H1 (cell line): ENCODE measurements at regions not wholly inside any gene's neighbourhood (a gene's known extent, or its start where the extent isn't known, plus 50 kb on each side); places are given as distances from the start of the nearest gene placed in this dataset.

ENCODE experiments used
- CTCF ChIA-PET: fragments of 300-600 bp; sonication (Branson Sonifier 250); formaldehyde crosslinking; loops from one replicate; lab custom pipeline; 2021; ENCODE audit not compliant: partially characterized antibody; lab: Charles Lee
- POLR2A ChIA-PET: fragments of 300-600 bp; sonication (Branson Sonifier 250); formaldehyde crosslinking; loops from one replicate; lab custom pipeline; 2021; ENCODE audit warnings: inconsistent platforms; ENCODE audit not compliant: partially characterized antibody; lab: Charles Lee
- DNase-seq, 2 experiments: peaks; one replicate each; pipeline versions ENCODE4 v3.0.0 to v3.0.0-alpha.2; 2010 to 2022; ENCODE audit warnings: low spot score in 2 of 2, low read depth in 1 of 2, mixed read lengths in 1 of 2
- FAIRE-seq: peaks from 2 replicates; lab custom pipeline; 2011; peaks lifted over from hg19 to GRCh38; lab: Jason Lieb, UNC
- H2AFZ ChIP-seq: 2 replicates; pipeline ENCODE4 v1.8.1; 2012; ENCODE audit warnings: low read length, inconsistent platforms
- H2AK5ac ChIP-seq: 2 replicates; pipeline ENCODE4 v1.6.1; 2013; ENCODE audit warnings: low read depth, low read length
- H2BK120ac ChIP-seq: replicated peaks from 2 replicates; pipeline ENCODE3; 2013; ENCODE audit warnings: low read depth, low read length, inconsistent platforms
- H2BK12ac ChIP-seq: 2 replicates; pipeline ENCODE4 v1.6.1; 2013; ENCODE audit warnings: low read depth, low read length
- H2BK15ac ChIP-seq: 2 replicates; pipeline ENCODE4 v1.6.1; 2013; ENCODE audit warnings: low read length
- H2BK20ac ChIP-seq: 2 replicates; pipeline ENCODE4 v1.6.1; 2013; ENCODE audit warnings: low read length
- H2BK5ac ChIP-seq: 2 replicates; pipeline ENCODE4 v1.6.1; 2013; ENCODE audit warnings: low read depth, low read length
- H3K14ac ChIP-seq: 2 replicates; pipeline ENCODE4 v1.6.1; 2013; ENCODE audit warnings: inconsistent platforms; ENCODE audit not compliant: insufficient read length
- H3K18ac ChIP-seq: 2 replicates; pipeline ENCODE4 v1.6.1; 2013; ENCODE audit warnings: low read length; ENCODE audit errors: extremely low read depth
- H3K23ac ChIP-seq: 2 replicates; pipeline ENCODE4 v1.6.1; 2013; ENCODE audit warnings: inconsistent platforms; ENCODE audit not compliant: insufficient read length
- H3K23me2 ChIP-seq: 2 replicates; pipeline ENCODE4 v1.6.1; 2013; ENCODE audit warnings: low read depth, low read length
- H3K27ac ChIP-seq: 2 replicates; pipeline ENCODE4 v1.6.1; 2011; ENCODE audit warnings: low read depth, low read length, inconsistent platforms
- H3K27me3 ChIP-seq, 4 experiments: replicated peaks in 1 of 4; 1 replicate in 1 of 4; 2 replicates in 3 of 4; pipeline versions ENCODE4 v1.6.1 to v1.8.1; 2011 to 2013; ENCODE audit warnings: low read length in 3 of 4, mild to moderate bottlenecking in 3 of 4, inconsistent platforms in 2 of 4, mixed read lengths in 2 of 4, moderate library complexity in 1 of 4; ENCODE audit not compliant: control insufficient read depth in 3 of 4, insufficient read depth in 3 of 4; ENCODE audit errors: extremely low read depth in 1 of 4
- H3K36me3 ChIP-seq, 4 experiments: 2 replicates each; pipeline versions ENCODE4 v1.6.1 to v1.8.1; 2011 to 2013; ENCODE audit warnings: mild to moderate bottlenecking in 4 of 4, low read length in 3 of 4, moderate library complexity in 2 of 4, control low read depth in 1 of 4, inconsistent platforms in 1 of 4; ENCODE audit not compliant: insufficient read depth in 4 of 4, control insufficient read depth in 2 of 4
- H3K4ac ChIP-seq: replicated peaks from 2 replicates; pipeline ENCODE3; 2013; ENCODE audit warnings: low read length, low read depth, mixed read lengths, inconsistent platforms; ENCODE audit not compliant: insufficient read length
- H3K4me1 ChIP-seq, 4 experiments: replicated peaks in 1 of 4; 1 replicate in 1 of 4; 2 replicates in 3 of 4; pipeline versions ENCODE4 v1.6.1 to v1.8.1; 2011 to 2013; ENCODE audit warnings: low read length in 3 of 4, inconsistent platforms in 2 of 4, mixed read lengths in 1 of 4; ENCODE audit not compliant: insufficient read depth in 4 of 4, control insufficient read depth in 3 of 4
- H3K4me2 ChIP-seq, 2 experiments: 2 replicates each; pipeline versions ENCODE4 v1.6.1 to v1.8.1; 2011 to 2013; ENCODE audit warnings: low read depth in 2 of 2, low read length in 2 of 2, control low read depth in 1 of 2, inconsistent platforms in 1 of 2, mild to moderate bottlenecking in 1 of 2; ENCODE audit not compliant: insufficient read depth in 1 of 2
- H3K4me3 ChIP-seq, 4 experiments: fragments of 200-600, 300-600 bp in 1 of 4; sonication (generic), shearing (Covaris generic), sonication (Bioruptor Twin) in 1 of 4; 2 replicates each; pipeline versions ENCODE4 v1.5.1 to v1.8.1; 2011 to 2016; ENCODE audit warnings: low read length in 4 of 4, low read depth in 3 of 4, control low read depth in 2 of 4, inconsistent platforms in 2 of 4, mild to moderate bottlenecking in 2 of 4, mixed read lengths in 1 of 4, moderate library complexity in 1 of 4; ENCODE audit not compliant: insufficient read depth in 2 of 4; ENCODE audit errors: extremely low read depth in 1 of 4
- H3K56ac ChIP-seq: replicated peaks from 2 replicates; pipeline ENCODE3; 2013; ENCODE audit warnings: low read depth, mild to moderate bottlenecking, mixed read lengths, low read length, inconsistent platforms; ENCODE audit not compliant: insufficient read length
- H3K79me1 ChIP-seq: 2 replicates; pipeline ENCODE4 v1.6.1; 2013; ENCODE audit warnings: low read depth, low read length, control low read depth
- H3K79me2 ChIP-seq, 2 experiments: 2 replicates each; pipeline versions ENCODE4 v1.6.1 to v1.8.1; 2012 to 2013; ENCODE audit warnings: low read length in 2 of 2, mild to moderate bottlenecking in 2 of 2, inconsistent platforms in 1 of 2; ENCODE audit not compliant: insufficient read depth in 2 of 2, control insufficient read depth in 1 of 2
- H3K9ac ChIP-seq, 4 experiments: replicated peaks in 1 of 4; 1 replicate in 1 of 4; 2 replicates in 3 of 4; pipeline versions ENCODE4 v1.6.1 to v1.8.1; 2011 to 2013; ENCODE audit warnings: low read depth in 3 of 4, low read length in 3 of 4, control low read depth in 2 of 4, mild to moderate bottlenecking in 2 of 4, moderate library complexity in 2 of 4, inconsistent platforms in 1 of 4; ENCODE audit errors: extremely low read depth in 1 of 4
- H3K9me3 ChIP-seq, 2 experiments: 2 replicates each; pipeline versions ENCODE4 v1.6.1 to v1.8.1; 2012 to 2013; ENCODE audit warnings: mild to moderate bottlenecking in 2 of 2, moderate library complexity in 2 of 2, control low read depth in 1 of 2, inconsistent platforms in 1 of 2, low read depth in 1 of 2, low read length in 1 of 2, mixed read lengths in 1 of 2; ENCODE audit not compliant: insufficient read depth in 2 of 2
- H4K20me1 ChIP-seq, 2 experiments: replicated peaks in 1 of 2; 2 replicates each; pipeline versions ENCODE3 to v1.8.1; 2011 to 2013; ENCODE audit warnings: inconsistent platforms in 2 of 2, low read length in 2 of 2, mild to moderate bottlenecking in 1 of 2; ENCODE audit not compliant: insufficient read depth in 2 of 2, control insufficient read depth in 1 of 2
- H4K5ac ChIP-seq: 2 replicates; pipeline ENCODE4 v1.6.1; 2013; ENCODE audit warnings: low read length, low read depth, mixed read lengths, inconsistent platforms; ENCODE audit not compliant: insufficient read length
- H4K8ac ChIP-seq: 2 replicates; pipeline ENCODE4 v1.8.0; 2013; ENCODE audit warnings: mild to moderate bottlenecking, moderate library complexity, low read length, inconsistent platforms; ENCODE audit not compliant: insufficient read depth; ENCODE audit errors: extremely low read depth
- H4K91ac ChIP-seq: replicated peaks from 2 replicates; pipeline ENCODE3; 2013; ENCODE audit warnings: low read length, mixed read lengths, inconsistent platforms; ENCODE audit not compliant: insufficient read length
- ASH2L ChIP-seq: fragments of 200-600, 300-600 bp; sonication (generic); IDR thresholded peaks from one replicate; pipeline ENCODE4 v1.7.1; 2017; ENCODE audit warnings: low read length
- ATF2 ChIP-seq: IDR thresholded peaks from 2 replicates; pipeline ENCODE4 v1.6.1; 2012; ENCODE audit warnings: low read length, inconsistent platforms
- BACH1 ChIP-seq: IDR thresholded peaks from 2 replicates; pipeline ENCODE4 v1.6.1; 2012; ENCODE audit warnings: low read length, improper control_type of control experiment
- BCL11A ChIP-seq, 2 experiments: IDR thresholded peaks; one replicate each; pipeline ENCODE4 v1.6.1; 2011; ENCODE audit warnings: low read depth in 2 of 2, low read length in 2 of 2, mild to moderate bottlenecking in 2 of 2
- CHD2 ChIP-seq: IDR thresholded peaks from 2 replicates; pipeline ENCODE4 v1.6.1; 2012; ENCODE audit warnings: low read length, improper control_type of control experiment
- CTBP2 ChIP-seq: IDR thresholded peaks from 2 replicates; pipeline ENCODE4 v1.7.0; 2011; ENCODE audit warnings: borderline replicate concordance, mild to moderate bottlenecking, moderate library complexity, mixed read lengths, low read length; ENCODE audit not compliant: insufficient read depth, insufficient read length
- CTCF ChIP-seq, 3 experiments: IDR thresholded peaks; 1 replicate in 2 of 3; 2 replicates in 1 of 3; pipeline versions ENCODE4 v1.5.1 to v1.6.1; 2011; ENCODE audit warnings: low read length in 3 of 3, mild to moderate bottlenecking in 3 of 3, inconsistent platforms in 2 of 3, low read depth in 1 of 3, moderate library complexity in 1 of 3; ENCODE audit not compliant: insufficient read depth in 1 of 3; ENCODE audit errors: control extremely low read depth in 1 of 3
- KDM4A ChIP-seq: IDR thresholded peaks from one replicate; pipeline ENCODE4 v1.7.1; 2012; ENCODE audit warnings: low read depth, mild to moderate bottlenecking, moderate library complexity, low read length, inconsistent platforms; ENCODE audit not compliant: severe bottlenecking
- MAX ChIP-seq: IDR thresholded peaks from 2 replicates; pipeline ENCODE4 v1.6.1; 2012; ENCODE audit warnings: inconsistent platforms
- POLR2AphosphoS5 ChIP-seq: IDR thresholded peaks from 2 replicates; pipeline ENCODE4 v1.6.1; 2011; ENCODE audit warnings: low read depth, low read length
- SP1 ChIP-seq: IDR thresholded peaks from 2 replicates; pipeline ENCODE4 v1.6.1; 2011; ENCODE audit warnings: low read depth, low read length
- WGBS, 2 experiments: shearing (Covaris generic) in 1 of 2; methylation state at CpG; one replicate each; pipeline versions ENCODE4 v1.1.6 to v1.1.7; 2013 to 2015; ENCODE audit warnings: low lambda C conversion rate in 2 of 2, mixed read lengths in 2 of 2, inconsistent platforms in 1 of 2, low coverage in 1 of 2, missing lambda C conversion rate in 1 of 2; ENCODE audit not compliant: insufficient replicate concordance in 2 of 2, insufficient coverage in 1 of 2, insufficient read length in 1 of 2; ENCODE audit errors: extremely low coverage in 1 of 2, missing lambda C conversion rate in 1 of 2; 5-methylcytosine and 5-hydroxymethylcytosine counted together

DNA sequence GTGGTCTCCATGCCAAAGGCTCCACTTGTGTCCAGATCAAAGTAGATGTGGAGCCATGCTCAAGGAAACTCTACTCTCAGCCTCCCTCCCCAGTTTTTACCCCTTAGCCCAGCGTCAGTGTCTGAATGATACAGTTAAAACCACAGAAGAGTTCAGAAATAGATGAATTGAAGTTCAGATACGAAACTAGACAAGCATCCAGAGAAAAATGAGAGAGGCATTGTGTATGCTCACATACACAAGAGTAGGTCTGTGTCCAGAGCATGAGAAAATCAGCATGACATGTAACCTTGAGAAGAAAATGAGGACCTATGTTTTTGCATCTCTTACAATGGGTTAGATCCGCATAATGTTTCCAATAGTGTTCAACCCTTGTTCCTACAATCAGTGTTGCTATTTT, 612.8 kb upstream of the PKDCC start:
- ChIA-PET POLR2A (no interaction called here), CTCF (interaction anchor here (0.9 kb wide), 1 partner anchor 21 kb away, joined by 4 read pairs; no protein-coding TSS in a partner anchor)
- no peak overlapping the region for H4K5ac ChIP-seq
- no peak overlapping the region for H3K14ac ChIP-seq
- no peak overlapping the region for H3K4me3 ChIP-seq
- H3K9ac ChIP-seq: no peak overlapping the region
- H2BK15ac ChIP-seq: no peak overlapping the region
- FAIRE-seq (no peak), DNase-seq (no peak)
- no peaks in the 10 kb centered on the region for H4K20me1 ChIP-seq
- no peak overlapping the region for H3K56ac ChIP-seq
- H2BK5ac ChIP-seq: no peak overlapping the region
- no peaks in the 10 kb centered on the region for H3K4me1 ChIP-seq
- no peak overlapping the region for H3K23ac ChIP-seq
- no peak overlapping the region for H3K4ac ChIP-seq
- no peak overlapping the region for H2BK12ac ChIP-seq
- H3K27ac ChIP-seq: no peak overlapping the region
- no peak overlapping the region for H2BK120ac ChIP-seq
- no peaks in the 10 kb centered on the region for H3K79me1 ChIP-seq
- H3K9me3 ChIP-seq: no peaks in the 10 kb centered on the region
- no peaks in the 10 kb centered on the region for H3K79me2 ChIP-seq
- 89% methylated on average over 3 of the region's 3 CpGs; no CpG with 5 or more reads in 1 of the 2 experiments for WGBS, 2 experiments
- no peak overlapping the region for H2AK5ac ChIP-seq
- H2AFZ ChIP-seq: no peak overlapping the region
- no peak overlapping the region for H4K8ac ChIP-seq
- no peaks in the 10 kb centered on the region for H3K23me2 ChIP-seq
- H3K36me3 ChIP-seq: no peaks in the 10 kb centered on the region
- H3K27me3 ChIP-seq: no peaks in the 10 kb centered on the region
- H4K91ac ChIP-seq: no peak overlapping the region
- H3K4me2 ChIP-seq: no peak overlapping the region
- H3K18ac ChIP-seq: no peak overlapping the region
- H2BK20ac ChIP-seq: no peak overlapping the region
- TF ChIP-seq CTCF (IDR thresholded peaks at IDR 0.05; ENCODE audit: control extremely low read depth in 1 of 3, insufficient read depth in 1 of 3, low read depth in 1 of 3, low read length in 3 of 3): no peak
- TF ChIP-seq MAX: no peak
- TF ChIP-seq BACH1: no peak
- TF ChIP-seq BCL11A (IDR thresholded peaks at IDR 0.05; ENCODE audit: low read depth in 2 of 2, low read length in 2 of 2): no peak
- TF ChIP-seq CTBP2: no peak
- no peak for TF ChIP-seq POLR2AphosphoS5
- no peak for TF ChIP-seq KDM4A
- no peak for TF ChIP-seq SP1
- no peak for TF ChIP-seq ATF2
- TF ChIP-seq ASH2L: no peak
- TF ChIP-seq CHD2: no peak
